HG02642 (cell line): ENCODE measurements at regions not wholly inside any gene's neighbourhood (a gene's known extent, or its start where the extent isn't known, plus 50 kb on each side); places are given as distances from the start of the nearest gene placed in this dataset.

Experiments
- ATAC-seq: cut with Tn5 transposase; IDR thresholded peaks from one replicate; pipeline ENCODE4 v1.9.1; 2021; ENCODE audit warnings: mild to moderate bottlenecking; ENCODE audit not compliant: unreplicated experiment, poor library complexity

- no peak for ATAC-seq
These were observed 166.5 kb downstream of the SUCLG1 start for GRCh38 chr2:84292545-84292944.

DNA sequence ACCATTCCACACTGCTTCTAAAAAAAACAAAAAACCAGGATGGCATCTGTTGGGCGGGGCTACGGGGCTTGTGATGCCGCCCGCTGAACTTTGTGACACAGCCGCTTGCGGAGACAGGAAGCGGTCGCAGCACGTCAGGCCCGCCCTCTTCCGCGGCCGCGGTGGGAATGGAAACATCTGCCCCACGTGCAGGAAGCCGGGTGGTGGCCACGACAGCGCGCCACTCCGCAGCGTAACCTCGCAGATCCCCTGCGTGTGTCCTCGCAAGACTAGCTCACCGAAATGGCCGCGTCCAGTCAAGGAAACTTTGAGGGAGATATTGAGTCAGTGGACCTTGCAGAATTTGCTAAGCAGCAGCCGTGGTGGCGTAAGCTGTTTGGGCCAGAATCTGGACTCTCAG lies 168.5 kb downstream of the SUCLG1 start:
- ATAC-seq: no peak

DNA sequence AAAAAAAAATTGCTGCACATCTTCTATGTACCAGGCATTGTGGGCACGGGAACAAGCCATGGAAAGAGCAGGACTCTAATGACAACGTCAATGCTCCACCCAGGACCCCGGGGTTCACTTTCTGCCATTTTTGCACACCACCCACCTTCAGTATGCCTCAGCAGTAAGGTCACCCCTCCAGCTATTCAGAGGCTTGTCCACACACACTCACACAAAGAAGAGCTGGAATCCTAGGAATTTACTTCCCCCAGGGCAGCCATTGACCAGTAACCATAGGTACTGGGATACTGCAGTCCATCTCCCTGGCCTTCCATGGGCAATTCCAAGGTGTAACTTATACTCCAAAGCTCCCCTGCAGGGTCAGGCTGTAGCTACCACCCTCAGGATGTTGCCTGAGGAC lies 170.8 kb downstream of the SUCLG1 start:
- no peak for ATAC-seq

- no peak for ATAC-seq
These were observed 172.2 kb downstream of the SUCLG1 start for GRCh38 chr2:84286878-84287277.

GRCh38 chr2:84285056-84285747 lies 173.9 kb downstream of the SUCLG1 start:
- no peak for ATAC-seq

GRCh38 chr2:84283506-84283905 lies 175.6 kb downstream of the SUCLG1 start:
- ATAC-seq: no peak

- ATAC-seq: no peak
These were observed 177.6 kb downstream of the SUCLG1 start for GRCh38 chr2:84281510-84281909.

DNA sequence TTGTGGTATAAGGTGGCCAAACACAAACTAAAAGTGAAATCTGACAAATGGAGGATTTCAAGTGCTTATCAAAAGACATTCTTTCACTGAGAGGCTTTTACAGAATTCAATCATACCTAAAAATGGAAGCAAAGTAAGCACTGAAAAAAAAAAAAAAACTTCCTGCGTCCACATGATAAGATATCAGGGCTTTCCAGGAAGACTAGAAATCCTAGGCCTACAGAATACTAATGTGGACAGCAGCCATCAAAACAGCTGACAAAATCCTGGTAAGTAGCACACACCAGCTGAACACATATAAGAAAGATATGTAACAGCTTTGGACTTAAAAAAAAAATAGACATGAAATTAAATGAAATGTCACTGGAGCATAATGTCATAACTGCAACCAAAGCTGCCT lies 178.2 kb downstream of the SUCLG1 start:
- no peak for ATAC-seq

DNA sequence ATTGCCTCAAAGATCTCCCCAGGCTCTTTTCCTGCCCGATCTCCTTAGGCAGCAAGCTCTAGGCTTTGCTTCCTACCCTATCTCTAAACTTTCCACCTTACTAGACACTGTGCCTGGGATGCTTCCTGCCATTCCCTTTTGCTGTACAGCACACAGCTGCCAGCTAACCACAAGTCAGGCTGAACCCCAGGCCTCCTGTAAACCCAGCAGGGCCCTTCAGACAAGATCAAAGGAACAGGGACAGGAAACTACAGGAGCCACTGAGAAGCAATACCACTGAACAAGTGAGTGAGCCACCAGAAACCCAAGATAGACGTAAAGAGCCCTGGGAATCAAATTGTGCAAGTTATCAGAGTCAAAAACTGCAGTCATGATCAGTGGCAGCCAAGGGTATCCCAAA lies 180.7 kb downstream of the SUCLG1 start:
- ATAC-seq: no peak

DNA sequence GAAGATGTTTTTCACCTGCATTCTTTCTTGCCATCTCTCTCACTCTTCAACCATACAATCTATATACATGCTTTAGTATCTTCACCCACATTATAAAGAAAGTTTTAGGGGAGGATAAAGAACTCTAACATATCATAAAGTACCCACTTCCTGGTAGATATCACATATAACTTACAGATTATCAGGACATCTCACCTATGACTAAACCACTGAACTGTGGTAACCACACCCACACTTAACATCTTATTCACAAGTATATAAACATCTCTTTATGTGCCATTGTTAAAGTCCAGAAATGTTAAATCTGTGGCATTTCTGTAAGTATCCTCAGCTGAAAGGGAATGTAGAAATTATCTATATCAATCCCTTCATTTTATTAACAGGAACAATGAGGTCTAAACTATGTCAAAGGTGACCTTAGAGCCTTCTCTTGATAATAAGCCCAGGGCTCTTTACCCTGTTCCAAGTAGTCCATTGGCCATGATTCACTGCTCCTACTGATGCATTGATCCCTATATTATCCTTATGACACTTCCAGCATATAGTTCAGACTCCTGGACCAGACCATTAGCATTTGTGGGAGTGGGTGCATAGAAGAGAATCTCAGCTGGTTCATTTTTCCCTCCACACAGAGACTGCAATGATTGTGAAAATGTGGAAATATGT lies 182.4 kb downstream of the SUCLG1 start:
- ATAC-seq: no peak

GRCh38 chr2:84273406-84273805 lies 185.7 kb downstream of the SUCLG1 start:
- ATAC-seq: no peak

DNA sequence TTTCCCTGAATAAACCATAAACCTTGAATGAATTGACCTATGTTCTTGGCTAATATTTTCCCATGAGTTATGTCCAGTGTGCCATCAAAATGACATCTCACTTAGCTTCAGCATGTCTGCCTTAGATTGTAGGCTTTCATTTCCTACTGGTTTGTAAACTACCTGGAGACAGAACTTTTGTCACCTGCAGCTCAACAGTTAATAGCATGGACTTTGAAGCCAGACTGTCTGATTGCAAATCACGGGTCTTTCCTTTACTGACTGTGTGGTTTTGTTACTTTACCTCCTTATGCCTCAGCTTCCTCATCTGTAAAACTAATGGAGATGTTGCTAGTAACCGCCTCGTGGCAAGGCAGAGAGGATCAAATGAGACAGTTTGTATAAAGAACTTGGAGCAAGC lies 187.1 kb downstream of the SUCLG1 start:
- ATAC-seq: no peak

- ATAC-seq: no peak
These were observed 201.2 kb downstream of the SUCLG1 start for GRCh38 chr2:84257831-84258230.

DNA sequence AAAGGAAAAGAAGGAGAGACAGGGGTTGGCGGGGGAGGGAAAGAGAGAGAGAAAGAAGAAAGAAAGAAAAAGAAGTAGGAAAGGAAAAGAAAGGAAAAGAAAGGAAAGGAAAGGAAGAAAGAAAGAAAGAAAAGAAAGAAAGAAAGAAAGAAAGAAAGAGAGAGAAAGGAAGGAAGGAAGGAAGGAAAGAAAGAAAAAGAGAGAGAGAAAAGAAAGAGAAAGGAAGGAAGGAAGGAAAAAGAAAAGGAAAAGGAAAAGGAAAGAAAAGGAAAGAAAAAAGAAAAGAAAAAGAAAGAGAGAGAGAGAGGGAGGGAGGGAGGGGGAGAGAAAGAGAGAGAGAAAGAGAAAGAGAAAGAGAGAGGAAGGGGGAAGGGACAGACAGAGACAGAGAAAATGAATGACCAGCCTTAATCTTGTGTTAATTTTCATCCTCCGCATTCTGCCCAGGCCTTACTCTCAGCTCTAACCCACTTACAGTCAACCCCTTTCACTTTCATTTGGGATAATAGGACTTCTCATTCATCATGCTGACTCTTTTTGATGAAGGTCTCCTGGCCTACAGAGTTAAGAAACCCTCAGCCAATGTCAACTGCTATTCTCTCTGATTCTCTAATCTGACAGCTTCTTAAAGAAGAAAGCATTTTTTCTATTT lies 207.3 kb downstream of the SUCLG1 start:
- no peak for ATAC-seq

- ATAC-seq: no peak
These were observed 209.9 kb downstream of the SUCLG1 start for GRCh38 chr2:84249140-84249539.

GRCh38 chr2:84247532-84247931 lies 211.5 kb downstream of the SUCLG1 start:
- ATAC-seq: no peak

GRCh38 chr2:84243788-84244733 lies 215.0 kb downstream of the SUCLG1 start:
- ATAC-seq: no peak

DNA sequence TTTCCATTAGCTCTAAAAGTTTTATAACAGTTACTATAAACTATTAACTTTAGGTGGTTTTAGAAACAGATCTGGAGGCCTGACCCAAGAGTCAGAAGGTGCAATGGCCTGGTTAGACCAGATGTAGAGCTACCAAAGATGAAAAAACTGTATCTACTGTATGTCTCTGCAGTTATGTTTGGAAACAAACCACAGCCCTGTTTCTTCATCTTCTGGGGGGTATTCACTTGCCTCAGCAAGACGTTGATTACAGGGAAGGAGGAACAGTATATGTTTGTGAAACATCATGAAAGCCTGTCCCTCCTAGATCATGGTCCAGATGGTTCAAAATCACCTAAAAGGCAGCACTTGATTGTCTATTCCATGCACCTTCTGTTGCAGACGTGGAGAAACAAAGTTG lies 220.2 kb downstream of the SUCLG1 start:
- ATAC-seq: no peak

DNA sequence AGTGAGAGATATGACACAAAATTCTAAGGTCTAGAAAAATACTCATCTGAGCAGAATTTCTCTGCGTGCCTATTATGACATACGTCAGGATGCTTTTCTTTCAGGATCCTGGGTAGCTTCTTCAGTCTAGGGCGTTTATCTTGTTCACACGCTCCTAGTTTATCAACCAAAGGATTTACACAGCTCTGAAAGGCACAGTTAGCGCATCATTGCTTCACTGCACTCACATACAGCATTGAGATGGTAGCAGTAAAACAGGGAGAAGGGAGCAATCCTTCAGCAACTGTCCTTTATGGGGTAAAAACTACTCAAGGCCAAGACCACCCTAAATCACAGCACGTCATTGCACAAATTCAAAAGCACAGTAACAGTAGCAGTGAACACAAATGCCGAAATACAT lies 222.8 kb downstream of the SUCLG1 start:
- no peak for ATAC-seq

GRCh38 chr2:84234103-84234502 lies 225.0 kb downstream of the SUCLG1 start:
- no peak for ATAC-seq

GRCh38 chr2:84231478-84231877 lies 227.6 kb downstream of the SUCLG1 start:
- no peak for ATAC-seq
